Limb (tissue), 2 donors: ENCODE measurements at regions not wholly inside any gene's neighbourhood (a gene's known extent, or its start where the extent isn't known, plus 50 kb on each side); places are given as distances from the start of the nearest gene placed in this dataset.

ENCODE experiments used
- DNase-seq, 2 donors: peaks; one replicate each; pipeline ENCODE4 v3.0.0-alpha.2; 2016; ENCODE audit errors: extremely low spot score in 2 of 2

DNA sequence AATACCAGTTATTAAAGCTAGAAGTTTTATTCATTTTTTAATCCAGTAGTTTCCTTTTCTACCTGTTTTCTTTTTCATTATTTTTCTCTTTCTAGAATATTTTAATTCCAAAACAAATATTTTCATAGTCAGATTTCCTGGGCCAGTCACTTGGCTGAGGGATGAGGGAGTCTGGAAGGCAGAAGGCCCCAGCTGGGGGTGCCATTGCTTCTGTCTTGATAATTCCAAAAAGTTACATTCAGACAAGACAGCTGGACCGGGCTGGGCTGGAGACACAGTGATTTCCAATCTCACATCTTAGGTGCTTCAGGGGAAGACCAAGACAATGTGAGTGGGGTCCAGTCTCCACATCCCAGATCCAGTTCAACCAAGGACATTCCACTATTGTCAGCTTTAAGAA, 263.5 kb downstream of the TMA16 start:
- DNase-seq, result no peak

- DNase-seq, result no peak
Measured at GRCh38 chr4:163762741-163763140, 268.3 kb downstream of the TMA16 start.

DNA sequence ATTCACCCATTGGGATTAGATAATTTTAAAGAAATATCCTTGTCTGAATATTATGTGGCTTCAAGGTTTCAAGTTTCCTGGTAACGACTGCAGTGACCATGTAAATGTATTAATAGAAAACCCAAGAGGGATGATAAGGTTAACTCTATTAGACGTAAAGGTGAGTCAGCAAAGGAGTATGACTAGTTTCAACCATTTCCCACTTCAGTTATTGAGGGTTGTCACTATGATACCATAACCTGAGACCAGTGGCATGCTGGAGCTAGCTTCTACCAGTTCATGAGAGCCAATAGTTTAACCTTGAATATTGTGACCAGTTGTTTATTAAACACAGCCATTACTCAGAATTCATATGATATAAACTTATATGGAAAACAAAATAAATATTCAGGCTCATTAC, 270.1 kb downstream of the TMA16 start:
- no peak for DNase-seq

- no peak for DNase-seq
Measured at GRCh38 chr4:163768014-163768413, 273.5 kb downstream of the TMA16 start.

DNA sequence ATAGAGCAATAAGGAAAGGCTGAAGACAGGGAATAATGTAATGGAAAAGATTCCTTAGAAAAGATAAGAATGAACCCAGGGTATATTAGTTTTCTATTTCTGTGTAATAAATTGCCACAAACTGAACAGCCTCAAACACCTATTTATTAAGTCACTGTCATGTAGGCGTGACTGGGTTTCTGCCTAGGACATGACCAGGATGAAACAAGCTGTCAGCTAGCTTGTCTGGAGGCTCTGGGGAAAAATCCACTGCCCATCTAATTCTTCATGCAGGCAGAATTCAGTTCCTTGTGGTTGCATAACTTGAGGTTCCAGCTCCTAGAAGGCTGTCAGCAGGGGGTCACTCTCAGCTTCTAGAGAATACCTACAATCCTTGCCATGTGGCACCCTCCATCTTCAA, 277.7 kb downstream of the TMA16 start:
- DNase-seq, result no peak

DNA sequence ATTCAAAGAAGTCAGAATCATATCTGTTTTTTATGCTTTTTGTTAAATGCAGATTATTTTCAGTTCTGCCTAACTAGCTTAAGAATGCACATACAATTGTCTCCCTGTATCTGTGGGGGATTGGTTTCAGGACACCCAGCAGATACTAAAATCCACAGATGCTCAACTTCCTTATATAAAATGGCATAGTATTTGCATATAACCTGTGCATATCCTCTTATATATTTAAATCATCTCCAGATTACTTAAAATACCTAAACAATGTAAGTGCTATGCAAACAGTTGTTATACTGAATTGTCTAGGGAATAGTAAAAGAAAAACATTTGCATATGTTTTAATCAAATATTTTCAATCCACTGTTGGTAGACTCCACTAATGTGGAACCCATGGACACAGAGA, 279.4 kb downstream of the TMA16 start:
- no peak for DNase-seq

GRCh38 chr4:163776957-163777356, 282.5 kb downstream of the TMA16 start:
- no peak for DNase-seq

DNA sequence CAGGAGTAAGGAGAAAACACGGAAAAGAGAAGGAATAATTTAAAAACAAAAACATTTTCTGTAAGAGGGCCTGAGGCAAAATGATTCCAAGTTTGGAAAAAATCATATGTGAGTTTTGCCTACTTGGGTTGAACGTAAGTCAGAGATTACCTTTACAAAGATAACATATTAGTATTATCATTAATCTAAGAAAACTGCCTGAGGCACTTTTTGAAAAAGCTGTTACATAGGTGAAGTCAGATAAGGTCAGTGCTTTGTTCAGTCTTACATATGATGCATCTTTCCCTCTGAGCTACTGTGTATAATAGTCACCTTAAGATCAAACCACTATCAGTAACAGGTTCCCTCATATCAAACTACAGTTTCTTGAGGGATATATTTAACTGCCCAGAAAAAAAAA, 287.2 kb downstream of the TMA16 start:
- no peak for DNase-seq

GRCh38 chr4:163790231-163790630, 295.7 kb downstream of the TMA16 start:
- DNase-seq, result no peak

DNA sequence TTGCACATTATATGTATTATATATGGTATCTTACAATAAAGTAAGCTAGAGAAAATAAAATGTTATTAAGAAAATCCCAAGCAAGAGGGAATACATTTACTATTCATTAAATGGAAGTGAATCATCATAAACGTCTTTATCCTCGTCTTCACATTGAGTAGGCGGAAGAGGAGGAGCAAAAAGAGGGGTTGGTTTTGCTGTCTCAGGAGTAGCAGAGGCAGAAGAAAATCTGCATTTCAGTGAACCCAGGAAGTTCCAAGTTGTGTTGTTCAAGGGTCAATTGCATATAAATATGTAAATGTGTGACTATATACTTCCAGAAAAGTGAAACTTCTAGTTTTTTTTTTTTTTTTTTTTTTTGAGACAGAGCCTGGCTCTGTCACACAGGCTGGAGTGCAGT, 301.4 kb downstream of the TMA16 start:
- DNase-seq, result no peak

DNA sequence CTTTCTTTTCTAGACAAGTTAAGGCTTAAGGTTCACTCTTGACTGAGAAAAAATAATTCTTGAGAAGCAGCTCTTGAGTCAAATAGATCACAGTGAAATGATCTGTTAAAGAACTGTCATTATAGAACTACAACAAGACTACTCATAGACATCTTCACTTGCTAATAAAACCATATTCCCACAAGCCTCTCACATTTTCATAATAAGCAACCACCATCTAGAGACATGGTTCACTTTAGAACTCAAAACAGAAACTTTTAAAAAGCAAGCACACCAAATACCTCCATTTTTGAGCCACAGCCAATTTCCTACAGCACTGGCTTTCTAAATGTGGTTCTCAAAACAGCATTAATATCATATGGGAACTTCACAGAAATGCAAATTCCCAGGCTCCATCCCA, 309.5 kb downstream of the TMA16 start:
- no peak for DNase-seq

GRCh38 chr4:163806653-163807052, 312.2 kb downstream of the TMA16 start:
- DNase-seq, result no peak

GRCh38 chr4:163808011-163808410, 313.5 kb downstream of the TMA16 start:
- no peak for DNase-seq

DNA sequence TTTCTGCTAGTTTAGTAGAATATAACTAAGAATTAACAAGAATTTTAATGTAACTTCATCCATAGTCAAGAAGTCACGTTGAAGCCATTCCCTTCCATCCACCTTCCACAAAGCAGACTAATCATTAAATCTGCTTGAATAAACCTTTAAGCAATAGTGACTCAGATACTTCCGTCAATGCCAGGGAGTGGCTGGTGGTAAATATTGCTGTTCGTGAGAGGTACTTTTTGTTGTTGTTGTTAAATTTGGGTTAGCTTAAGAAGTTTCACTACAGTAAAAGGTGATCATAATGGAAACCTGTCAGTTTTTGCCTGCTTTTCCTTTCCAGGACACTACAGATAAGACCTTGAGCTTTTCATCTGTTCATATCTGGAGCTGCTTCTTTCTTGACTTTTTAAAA, 316.3 kb downstream of the TMA16 start:
- no peak for DNase-seq

- DNase-seq, result no peak
Measured at GRCh38 chr4:163815776-163816175, 321.3 kb downstream of the TMA16 start.

DNA sequence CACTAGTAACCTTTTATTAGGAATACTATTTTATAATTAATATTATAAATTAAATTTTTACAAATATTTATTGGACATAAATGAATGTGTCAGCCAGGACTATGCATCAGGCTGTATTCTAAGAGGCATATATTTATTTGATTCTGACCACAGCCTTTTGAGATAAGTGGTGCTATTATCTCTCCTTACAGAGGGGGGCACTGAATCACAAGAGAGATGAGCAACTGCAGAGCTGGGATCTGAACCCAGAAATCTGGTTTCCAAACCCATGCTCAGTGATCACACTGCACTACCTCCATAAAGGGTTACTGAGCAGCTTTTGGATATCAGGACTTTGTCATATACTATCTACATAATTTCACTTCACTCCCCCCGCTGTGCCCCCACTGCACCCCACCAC, 322.0 kb downstream of the TMA16 start:
- no peak for DNase-seq

DNA sequence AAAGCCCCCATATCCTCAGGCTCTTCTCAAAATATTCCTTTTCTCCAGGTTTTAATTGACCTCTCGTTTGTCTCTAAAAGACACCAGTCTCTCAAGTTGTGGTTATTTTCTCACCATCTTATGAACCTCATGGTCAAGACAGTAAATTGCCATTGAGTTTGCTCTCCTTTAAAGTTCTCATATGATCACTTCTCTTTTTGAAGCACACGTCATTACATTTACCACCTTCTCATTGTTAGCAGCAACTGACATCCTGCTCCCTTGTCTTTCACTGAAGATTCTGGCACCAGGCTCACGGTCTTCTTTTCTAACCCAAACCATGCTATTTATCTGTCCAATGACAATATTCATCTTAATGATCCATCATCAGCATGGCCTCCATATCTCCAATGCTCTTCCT, 324.2 kb downstream of the TMA16 start:
- DNase-seq, result no peak

GRCh38 chr4:163833669-163834068, 339.2 kb downstream of the TMA16 start:
- DNase-seq, result no peak

GRCh38 chr4:163846008-163846407, 351.5 kb downstream of the TMA16 start:
- no peak for DNase-seq

- DNase-seq, result no peak
Measured at GRCh38 chr4:163852246-163852645, 357.8 kb downstream of the TMA16 start.

GRCh38 chr4:163857903-163858302, 363.4 kb downstream of the TMA16 start:
- no peak for DNase-seq

GRCh38 chr4:163858515-163858914, 364.0 kb downstream of the TMA16 start:
- DNase-seq, result no peak

DNA sequence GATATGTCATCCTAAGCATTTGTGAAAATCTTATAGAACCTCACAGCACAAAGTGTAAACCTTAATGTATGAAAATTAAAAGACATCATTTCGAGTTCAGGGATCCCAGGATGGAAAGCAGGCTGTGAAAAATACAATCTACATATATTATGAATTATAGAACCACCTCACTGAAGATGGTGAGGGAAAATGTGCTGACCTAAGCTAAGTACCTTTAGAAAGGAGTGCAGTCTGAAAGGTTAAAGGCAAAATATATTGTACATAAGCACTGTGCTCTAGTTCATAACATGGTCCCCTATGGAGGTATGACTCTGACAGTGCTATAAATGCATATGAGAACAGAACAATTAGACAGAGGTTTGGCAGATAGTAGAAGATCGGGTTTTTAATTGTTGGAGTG, 368.6 kb downstream of the TMA16 start:
- no peak for DNase-seq

GRCh38 chr4:163865010-163865409, 370.5 kb downstream of the TMA16 start:
- DNase-seq, result no peak
